Stimulated activated CD4-positive, alpha-beta T cell treated with anti-CD3 and anti-CD28 coated beads, TNF-alpha, amount 100 ng/mL, for 48 hours (primary cell): ENCODE measurements at regions not wholly inside any gene's neighbourhood (a gene's known extent, or its start where the extent isn't known, plus 50 kb on each side); places are given as distances from the start of the nearest gene placed in this dataset.

Experiments
- DNase-seq, 3 donors: peaks; one replicate each; pipeline ENCODE4 v3.0.0-alpha.2; 2020; ENCODE audit warnings: low read depth in 3 of 3

DNA sequence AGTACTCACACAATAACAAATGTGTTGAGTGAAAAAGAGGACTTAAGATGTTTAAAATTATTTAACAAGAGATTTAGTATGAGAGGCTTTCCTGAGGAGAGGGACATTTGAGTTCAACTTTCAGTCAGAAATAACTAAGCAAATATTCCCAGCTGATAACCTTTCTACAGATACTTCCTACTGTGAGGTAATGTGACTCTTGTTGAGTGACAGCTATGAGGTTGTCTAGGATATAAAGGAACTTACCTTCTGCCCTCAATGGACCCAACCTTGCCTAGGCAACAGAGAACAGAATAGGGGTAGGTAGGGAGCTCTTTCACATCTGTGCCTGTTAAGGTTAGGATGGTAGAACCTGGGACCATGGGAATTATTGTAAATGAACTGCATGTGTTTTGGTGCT, 54.7 kb downstream of the GLUD2 start:
- no peak for DNase-seq

DNA sequence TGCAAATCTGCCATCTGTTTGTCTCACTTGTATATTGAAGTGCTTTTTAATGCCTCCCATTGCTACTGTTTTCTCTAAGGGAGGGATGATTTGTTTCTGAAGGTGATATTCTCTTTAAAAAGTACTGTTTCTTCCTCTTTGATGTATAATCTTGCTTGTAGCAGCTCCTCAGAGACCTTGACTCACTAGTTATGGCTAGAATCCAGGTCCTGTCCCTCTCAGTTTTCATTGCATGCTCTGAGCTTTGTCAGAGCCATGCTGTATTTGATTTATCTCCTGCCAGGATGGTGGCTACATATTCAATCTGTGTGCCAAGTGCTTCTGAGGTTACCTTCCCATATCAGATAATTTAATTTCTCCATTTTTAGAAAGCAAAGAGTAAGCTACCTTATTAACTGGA, 56.0 kb downstream of the GLUD2 start:
- no peak for DNase-seq

DNA sequence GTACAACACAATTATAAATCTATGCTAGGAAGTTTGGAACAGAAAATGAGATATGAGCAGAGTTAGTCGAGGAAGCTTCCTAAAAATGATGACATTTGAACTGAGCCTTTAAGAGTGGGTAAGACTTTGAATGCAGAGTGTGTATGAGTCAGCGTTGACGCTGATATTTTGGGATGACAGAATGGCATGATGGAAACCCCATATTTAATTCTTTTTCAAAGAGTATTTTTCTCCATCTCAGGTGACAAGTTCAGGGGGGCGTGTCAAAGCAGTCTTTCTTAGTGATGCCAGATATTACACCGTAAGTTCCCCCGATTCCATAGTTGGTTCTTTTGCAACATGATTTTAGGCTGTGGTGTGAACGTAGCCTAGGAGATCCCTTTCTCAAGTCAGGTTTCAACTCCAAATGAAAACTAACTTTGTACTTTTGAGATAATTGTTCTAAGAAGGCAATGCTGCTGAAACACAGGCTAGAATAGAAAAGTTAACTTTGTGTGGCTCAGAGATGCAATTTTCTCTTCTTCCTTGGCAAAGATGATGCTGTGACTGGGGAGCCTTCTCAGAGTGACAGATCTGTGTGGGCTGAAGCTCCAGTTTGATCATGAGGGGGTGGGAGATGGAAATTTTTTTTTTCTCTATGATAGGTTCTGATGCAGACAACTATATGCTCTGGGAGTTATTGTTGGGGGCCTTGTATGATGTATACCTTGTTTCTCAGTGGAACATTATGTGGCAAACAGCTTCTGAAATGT, 59.2 kb downstream of the GLUD2 start:
- DNase-seq: no peak

DNA sequence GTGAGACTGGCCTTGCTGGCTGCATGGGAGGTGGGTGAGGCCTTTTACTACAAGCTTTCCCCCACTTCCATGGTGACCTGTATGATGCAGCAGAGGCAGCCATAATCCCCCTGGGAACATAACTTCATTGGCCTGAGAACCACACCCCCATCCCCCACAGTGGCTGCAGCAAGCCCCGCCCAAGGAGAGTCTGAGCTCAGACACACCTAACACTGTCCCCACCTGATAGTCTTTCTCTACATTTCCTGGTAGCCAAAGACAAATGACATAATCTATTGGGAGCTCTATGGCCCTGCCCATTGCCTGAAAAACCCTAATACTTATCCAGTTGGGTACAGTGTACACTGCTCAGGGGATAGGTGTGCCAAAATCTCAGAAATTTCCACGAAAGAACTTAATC, 62.6 kb downstream of the GLUD2 start:
- no peak for DNase-seq

- DNase-seq: no peak
These were observed 63.1 kb downstream of the GLUD2 start for GRCh38 chrX:121110536-121110935.

DNA sequence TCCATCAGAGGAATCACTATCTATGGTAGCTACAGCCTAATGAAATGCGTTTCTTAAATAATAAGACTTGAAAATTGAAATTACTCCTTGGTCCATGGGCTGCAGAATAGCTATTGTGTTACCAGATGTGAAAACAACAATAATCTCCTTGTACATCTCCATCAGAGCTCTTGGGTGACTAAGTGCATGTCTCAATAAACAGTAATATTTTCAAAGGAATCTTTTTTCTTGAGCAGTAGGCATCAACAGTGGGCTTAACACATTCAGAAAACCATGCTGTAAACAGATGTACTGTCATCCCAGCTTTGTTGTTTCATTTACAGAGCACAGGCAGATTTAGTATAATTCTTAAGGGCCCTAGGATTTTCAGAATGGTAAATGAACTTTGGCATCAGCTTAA, 67.3 kb downstream of the GLUD2 start:
- DNase-seq: no peak

DNA sequence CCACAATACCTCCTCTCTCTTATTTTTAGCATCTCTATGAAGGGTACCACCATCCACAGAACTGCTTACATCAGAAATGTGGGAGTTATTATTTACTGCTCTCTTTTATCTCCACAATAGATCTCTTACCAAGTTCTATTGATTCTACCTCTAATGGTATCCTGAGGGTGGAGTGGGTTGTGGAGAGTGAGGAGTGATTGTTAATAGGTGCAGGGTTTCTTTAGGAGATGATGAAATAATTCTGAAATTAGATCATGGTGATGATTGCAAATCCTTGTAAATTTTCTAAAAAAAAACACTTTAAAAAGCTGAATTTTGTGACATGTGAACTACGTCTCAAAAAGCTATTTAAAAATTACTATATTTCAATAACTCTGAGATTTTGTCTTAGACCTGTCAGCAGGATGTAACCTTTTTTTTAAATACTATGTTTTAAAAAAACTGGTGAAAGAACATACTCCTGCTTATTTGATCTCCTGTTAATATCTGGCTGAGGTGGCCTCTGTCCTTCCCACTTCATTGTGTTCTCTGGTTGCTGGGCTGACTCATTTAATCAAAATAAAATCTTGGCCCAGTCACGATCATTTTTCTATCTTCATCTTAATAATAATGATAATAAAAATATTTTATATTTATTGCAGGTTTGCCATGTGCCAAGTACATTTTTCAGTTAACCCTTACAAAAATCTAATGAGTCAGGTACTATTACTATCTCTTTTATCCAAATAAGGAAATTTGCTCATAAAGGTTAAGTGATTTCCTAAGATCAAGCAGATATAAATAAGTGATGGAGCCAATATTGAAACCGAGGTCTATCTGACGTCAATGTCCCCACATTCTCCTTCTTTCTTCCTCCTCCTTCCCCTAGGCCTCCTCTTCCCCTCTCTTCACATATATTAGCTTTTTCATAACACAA, 73.5 kb downstream of the GLUD2 start:
- no peak for DNase-seq

- DNase-seq: no peak
These were observed 74.9 kb downstream of the GLUD2 start for GRCh38 chrX:121122332-121122731.

DNA sequence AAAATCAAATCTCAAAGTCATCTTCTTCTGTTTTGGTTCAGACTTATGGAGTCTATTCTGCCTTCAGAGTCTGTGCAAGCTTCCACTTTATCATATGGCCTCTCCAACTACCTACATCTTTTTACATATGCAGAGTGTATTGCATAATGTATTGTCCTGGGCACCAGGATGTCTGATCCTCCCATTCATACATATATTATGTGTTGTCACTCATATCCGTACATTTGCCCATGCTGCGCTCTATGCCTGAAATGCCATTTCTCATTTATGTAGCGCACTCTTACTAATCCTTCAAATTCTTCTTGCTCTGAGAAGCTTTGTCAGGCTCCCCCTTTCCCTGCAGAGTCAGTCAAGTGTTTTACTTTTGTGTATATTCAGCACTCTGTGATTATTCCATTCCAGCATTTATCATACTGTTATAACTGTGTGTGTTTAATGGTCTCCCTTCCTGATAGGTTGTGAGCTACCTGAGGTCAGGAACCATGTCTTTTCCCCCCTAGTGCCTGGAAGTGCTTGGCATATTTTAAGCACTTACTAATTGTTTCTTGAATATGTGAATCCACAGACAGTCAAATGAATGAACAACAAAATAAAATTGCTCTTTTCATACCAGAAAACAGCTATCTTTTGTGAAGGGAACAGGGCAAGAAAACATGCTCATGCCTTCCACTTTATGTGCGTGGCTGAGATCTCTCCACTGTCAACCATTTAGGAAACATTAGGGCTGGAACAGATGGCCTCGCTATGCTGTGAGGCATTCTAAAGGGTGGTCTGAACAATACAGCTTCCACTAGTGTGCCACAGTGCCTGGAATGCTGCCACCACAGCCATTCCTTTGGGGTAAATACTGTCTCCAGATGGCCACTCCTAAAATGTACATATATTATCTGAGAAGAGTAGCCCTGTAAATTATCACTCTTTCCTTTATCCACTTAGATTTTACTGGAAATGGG, 81.8 kb downstream of the GLUD2 start:
- no peak for DNase-seq

DNA sequence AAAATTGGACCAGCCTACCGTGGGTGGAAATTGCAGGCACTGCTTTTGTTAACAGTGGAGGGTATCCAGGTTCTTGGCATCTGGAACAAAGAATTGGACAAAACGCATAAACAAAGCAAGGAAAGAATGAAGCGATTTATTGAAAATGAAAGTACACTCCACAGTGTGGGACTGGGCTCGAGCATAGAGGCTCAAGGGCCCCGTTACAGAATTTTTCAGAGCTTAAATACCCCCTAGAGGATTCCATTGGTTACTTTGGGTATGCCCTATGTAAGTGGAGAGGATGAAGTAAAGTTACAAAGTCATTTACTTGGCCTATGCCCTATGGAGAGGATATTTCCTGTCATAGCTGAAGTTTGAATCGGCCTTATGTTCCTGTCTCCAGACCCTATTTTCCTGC, 85.3 kb downstream of the GLUD2 start:
- no peak for DNase-seq

- DNase-seq: no peak
These were observed 88.2 kb downstream of the GLUD2 start for GRCh38 chrX:121135488-121136207.

GRCh38 chrX:121146059-121146628, 98.7 kb downstream of the GLUD2 start:
- no peak for DNase-seq

DNA sequence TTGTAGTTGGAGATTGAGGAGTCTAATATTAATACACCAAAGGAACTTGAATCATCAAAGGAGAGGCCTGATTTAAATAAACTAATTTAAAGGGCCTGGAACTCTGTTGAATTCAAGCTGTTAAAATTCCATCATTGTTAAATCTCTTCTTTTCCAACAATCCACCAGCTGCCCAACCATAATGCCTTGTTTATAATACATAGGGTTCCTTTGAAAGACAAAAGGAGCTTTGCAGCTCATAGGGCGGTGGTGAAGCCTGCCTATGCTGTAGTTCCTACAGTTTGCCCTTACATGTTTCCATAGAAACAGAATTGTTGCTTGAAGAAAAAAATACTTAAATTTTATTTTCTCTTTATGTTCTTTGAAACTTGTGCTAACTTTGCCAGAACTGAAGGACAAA, 102.8 kb downstream of the GLUD2 start:
- DNase-seq: no peak

- no peak for DNase-seq
These were observed 103.9 kb downstream of the GLUD2 start for GRCh38 chrX:121151293-121151692.

DNA sequence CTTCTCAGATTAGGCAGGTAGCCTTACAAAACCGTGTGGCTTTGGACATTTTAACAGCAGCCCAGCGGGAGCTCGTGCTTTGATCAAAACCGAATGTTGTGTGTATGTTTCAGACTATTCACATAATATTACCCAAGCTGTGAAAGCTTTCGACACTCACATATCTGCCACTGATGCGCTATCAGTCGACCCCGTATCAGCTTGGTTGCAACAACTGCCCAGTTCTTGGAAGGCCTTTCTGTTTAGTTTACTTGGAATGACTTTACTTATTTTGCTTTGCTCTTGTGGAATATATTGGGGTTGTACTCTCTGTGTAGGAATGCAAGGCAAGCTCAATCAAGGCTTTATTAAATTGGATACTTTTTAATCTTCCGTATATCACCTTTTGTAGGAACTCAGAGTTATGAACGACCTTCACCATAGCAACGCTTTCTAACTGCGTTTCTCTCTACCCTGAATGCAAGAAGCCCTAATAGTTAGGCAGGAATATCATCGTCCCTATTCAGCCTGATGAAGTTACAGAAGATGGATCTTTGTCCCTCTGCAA, 107.5 kb downstream of the GLUD2 start:
- no peak for DNase-seq

DNA sequence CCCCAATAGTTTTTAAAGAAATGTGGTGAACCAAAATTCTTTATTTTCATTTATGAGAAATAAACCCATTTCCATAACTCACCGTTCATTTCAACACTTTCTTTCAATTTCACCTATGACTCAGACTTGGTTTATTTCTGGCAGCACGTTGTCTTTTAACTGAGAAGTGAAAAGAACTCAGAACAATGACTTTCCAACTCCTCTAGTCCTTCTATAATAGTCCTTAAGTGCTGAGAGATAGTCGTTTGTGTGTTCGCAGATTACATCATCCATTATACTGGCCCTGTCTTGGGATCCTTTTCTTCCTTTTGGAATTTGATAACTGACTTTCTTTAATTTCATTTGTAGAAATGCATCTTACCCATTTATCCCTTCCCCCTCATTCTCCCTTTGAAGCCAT, 113.6 kb downstream of the GLUD2 start:
- no peak for DNase-seq

DNA sequence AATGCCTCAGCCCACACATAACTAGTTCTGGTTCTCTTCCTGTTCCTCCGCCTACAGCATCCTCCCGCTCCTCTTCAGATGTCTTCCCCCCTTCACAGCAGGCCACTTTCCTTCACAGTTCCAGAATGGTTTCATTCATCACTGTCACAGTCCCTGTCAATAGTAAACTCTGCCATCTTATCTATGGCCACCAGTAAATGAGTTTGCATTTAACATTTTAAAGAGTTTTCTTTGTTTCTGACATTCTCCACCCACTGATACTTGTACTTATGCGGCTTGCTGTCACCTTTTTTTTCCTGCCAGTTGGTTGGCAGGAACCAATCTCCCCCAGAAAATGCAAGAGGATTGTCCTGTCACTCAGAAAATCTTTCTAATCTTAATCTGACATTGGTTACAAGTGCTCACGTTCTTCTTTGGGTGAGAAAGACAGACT, 114.1 kb downstream of the GLUD2 start:
- peak in 1 of 3 donors; percentile 14 for DNase-seq

- DNase-seq: no peak
These were observed 116.0 kb downstream of the GLUD2 start for GRCh38 chrX:121163443-121163842.

GRCh38 chrX:121165930-121166359, 118.5 kb downstream of the GLUD2 start:
- DNase-seq: no peak
